ENCODE measurements at regions not wholly inside any gene's neighbourhood (a gene's known extent, or its start where the extent isn't known, plus 50 kb on each side); places are given as distances from the start of the nearest gene placed in this dataset.

DNA sequence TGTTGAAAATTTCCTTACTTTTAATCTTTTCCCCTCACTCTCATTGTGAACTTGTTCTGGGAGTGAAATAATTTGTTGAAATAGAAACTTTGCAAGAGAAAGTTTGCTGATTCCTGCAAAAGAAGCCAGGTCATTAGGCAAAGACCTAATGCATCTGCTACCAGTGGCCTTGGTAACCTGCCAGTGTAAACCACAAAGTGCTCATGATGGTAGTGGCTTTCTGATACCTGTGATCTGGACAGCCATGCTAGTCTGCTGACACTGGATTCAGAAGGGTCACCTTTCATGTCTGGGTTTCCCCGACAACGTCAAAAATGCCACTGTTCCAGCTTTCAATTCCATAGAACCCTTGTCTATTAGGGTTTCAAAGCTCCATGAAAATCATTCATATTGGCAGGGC is 123.7 kb upstream of the MCTP2 start:
- H3K27ac ChIP-seq = no peak overlapping the region
- H3K27me3 ChIP-seq (replicated peaks; ENCODE audit: insufficient read depth) = no peaks in the 10 kb centered on the region
- no peak overlapping the region for H3K4me3 ChIP-seq
- no peaks in the 10 kb centered on the region for H3K9me3 ChIP-seq
- ATAC-seq (ENCODE audit: insufficient number of reproducible peaks, low FRiP score, low read depth) = no peak
- TF ChIP-seq, protein P1, sequence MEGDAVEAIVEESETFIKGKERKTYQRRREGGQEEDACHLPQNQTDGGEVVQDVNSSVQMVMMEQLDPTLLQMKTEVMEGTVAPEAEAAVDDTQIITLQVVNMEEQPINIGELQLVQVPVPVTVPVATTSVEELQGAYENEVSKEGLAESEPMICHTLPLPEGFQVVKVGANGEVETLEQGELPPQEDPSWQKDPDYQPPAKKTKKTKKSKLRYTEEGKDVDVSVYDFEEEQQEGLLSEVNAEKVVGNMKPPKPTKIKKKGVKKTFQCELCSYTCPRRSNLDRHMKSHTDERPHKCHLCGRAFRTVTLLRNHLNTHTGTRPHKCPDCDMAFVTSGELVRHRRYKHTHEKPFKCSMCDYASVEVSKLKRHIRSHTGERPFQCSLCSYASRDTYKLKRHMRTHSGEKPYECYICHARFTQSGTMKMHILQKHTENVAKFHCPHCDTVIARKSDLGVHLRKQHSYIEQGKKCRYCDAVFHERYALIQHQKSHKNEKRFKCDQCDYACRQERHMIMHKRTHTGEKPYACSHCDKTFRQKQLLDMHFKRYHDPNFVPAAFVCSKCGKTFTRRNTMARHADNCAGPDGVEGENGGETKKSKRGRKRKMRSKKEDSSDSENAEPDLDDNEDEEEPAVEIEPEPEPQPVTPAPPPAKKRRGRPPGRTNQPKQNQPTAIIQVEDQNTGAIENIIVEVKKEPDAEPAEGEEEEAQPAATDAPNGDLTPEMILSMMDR (IDR thresholded peaks at IDR 0.05) = no peak
- DNase-seq (ENCODE audit: low spot score) = no peak
- H3K36me3 ChIP-seq = no peaks in the 10 kb centered on the region
- H3K4me1 ChIP-seq (ENCODE audit: control insufficient read depth in 1 of 2, low read depth in 2 of 2) = no peaks in the 10 kb centered on the region

DNA sequence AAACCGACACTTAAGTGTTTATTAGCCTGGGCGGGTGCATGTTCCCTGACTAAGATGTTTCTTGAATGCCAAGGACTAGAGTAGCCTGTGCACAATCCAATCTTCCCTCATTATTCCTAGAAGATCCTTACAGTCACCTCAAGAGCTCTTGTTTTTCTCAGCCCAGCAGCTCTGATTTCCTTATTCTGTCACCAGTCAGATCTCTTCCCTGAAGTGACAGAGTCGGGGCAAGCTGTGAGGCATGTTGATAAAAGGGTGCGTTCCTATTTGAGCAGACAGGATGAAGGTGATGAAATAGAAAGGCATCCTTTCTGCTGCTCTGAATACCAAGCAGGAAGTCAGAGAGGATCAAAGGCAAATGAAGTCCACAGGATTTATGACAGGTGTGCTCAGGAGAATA is 125.6 kb upstream of the MCTP2 start:
- Histone ChIP-seq H3K4me3 (no peak overlapping the region), H3K9me3 (no peaks in the 10 kb centered on the region), H3K27ac (no peak overlapping the region), H3K4me1 (ENCODE audit: control insufficient read depth in 1 of 2, low read depth in 2 of 2) (no peaks in the 10 kb centered on the region), H3K36me3 (no peaks in the 10 kb centered on the region), H3K27me3 (replicated peaks; ENCODE audit: insufficient read depth) (no peaks in the 10 kb centered on the region)
- ATAC-seq (ENCODE audit: insufficient number of reproducible peaks, low FRiP score, low read depth) = no peak
- TF ChIP-seq, protein P1 (IDR thresholded peaks at IDR 0.05) = no peak
- no peak for DNase-seq (ENCODE audit: low spot score)

DNA sequence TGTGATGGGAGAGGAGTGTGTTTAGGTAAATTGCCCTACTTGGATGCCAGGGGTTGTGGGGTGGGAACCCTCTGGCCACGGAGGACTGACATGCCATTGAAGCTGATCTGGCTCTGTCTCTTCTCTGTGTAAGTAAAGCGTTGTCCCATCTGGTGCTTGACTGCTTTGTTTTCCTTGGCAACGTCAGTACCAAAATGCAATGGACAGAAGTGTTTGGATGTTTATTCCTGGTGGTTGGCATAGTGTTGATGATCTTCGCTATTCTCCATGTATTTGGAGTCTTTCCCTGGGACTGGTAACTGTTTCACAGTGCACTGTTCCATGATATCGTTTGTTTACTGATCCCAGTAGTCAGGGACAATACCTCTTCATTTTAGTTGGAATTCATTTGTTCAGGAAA is 130.5 kb upstream of the MCTP2 start:
- Histone ChIP-seq H3K4me1 (ENCODE audit: control insufficient read depth in 1 of 2, low read depth in 2 of 2) (peaks cover 0 to 6% of the 10 kb centered on the region in 2 donors), H3K27me3 (replicated peaks; ENCODE audit: insufficient read depth) (no peaks in the 10 kb centered on the region), H3K36me3 (no peaks in the 10 kb centered on the region), H3K27ac (no peak overlapping the region), H3K4me3 (no peak overlapping the region), H3K9me3 (no peaks in the 10 kb centered on the region)
- DNase-seq (ENCODE audit: low spot score) (no peak), ATAC-seq (ENCODE audit: insufficient number of reproducible peaks, low FRiP score, low read depth) (no peak)
- TF ChIP-seq, protein P1 (IDR thresholded peaks at IDR 0.05) = no peak

DNA sequence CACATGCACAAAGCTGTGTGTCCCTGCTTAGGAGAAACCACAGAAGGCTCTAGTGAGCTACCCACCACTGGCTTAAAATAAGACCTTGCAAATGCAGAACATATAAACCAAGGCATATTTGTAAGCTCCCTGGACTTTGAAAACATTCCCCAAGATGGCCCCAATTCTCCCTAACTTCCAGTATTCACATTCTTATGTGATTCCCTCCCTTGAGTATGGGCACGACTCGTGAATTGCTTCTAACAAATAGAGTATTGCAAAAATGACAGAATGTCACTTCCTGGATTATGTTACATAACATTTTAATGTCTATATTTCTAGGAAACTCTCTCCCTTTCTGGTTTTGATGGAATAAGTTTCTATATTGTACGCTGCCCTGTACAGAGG is 131.8 kb upstream of the MCTP2 start:
- no peaks in the 10 kb centered on the region for H3K27me3 ChIP-seq (replicated peaks; ENCODE audit: insufficient read depth)
- H3K9me3 ChIP-seq = no peaks in the 10 kb centered on the region
- ATAC-seq (ENCODE audit: insufficient number of reproducible peaks, low FRiP score, low read depth) (no peak), DNase-seq (ENCODE audit: low spot score) (no peak)
- no peak overlapping the region for H3K4me3 ChIP-seq
- H3K36me3 ChIP-seq = no peaks in the 10 kb centered on the region
- TF ChIP-seq, protein P1 (IDR thresholded peaks at IDR 0.05) = no peak
- no peak overlapping the region for H3K27ac ChIP-seq
- H3K4me1 ChIP-seq (ENCODE audit: control insufficient read depth in 1 of 2, low read depth in 2 of 2) = peaks cover 0 to 6% of the 10 kb centered on the region in 2 donors

DNA sequence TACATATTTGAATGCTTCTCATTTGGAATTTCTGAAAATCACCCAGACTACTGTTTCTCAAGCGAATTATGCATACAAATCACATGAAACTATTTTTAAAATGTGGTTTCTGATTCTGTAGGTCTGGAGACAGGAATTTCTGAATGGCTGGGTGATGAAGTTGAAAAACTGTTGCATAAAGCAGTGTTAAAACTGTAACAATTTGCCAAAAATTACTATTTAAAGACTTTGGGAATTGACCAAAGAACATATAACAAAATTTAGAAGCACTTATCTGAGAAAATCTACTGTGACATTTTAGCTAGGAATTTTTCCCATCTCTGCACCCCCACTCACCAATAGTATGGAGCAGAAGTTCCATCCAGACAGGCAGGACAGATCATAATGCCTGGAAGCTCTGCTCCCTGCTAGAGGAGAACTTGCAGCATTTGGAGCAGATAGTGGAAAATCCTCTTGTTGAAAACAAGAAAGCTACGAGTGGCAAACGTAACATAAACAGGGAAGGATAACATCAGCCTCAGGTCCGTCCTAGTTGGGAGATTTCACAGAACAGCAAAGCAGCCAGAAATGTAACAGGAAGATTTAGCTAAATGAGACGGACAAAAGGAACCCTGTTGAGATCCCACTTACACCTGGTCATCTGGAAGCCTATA is 132.3 kb upstream of the MCTP2 start:
- Histone ChIP-seq H3K9me3 (no peaks in the 10 kb centered on the region), H3K4me3 (no peak overlapping the region), H3K4me1 (ENCODE audit: control insufficient read depth in 1 of 2, low read depth in 2 of 2) (peaks cover 0 to 6% of the 10 kb centered on the region in 2 donors), H3K27me3 (replicated peaks; ENCODE audit: insufficient read depth) (no peaks in the 10 kb centered on the region), H3K27ac (no peak overlapping the region), H3K36me3 (no peaks in the 10 kb centered on the region)
- TF ChIP-seq, protein P1 (IDR thresholded peaks at IDR 0.05) = no peak
- DNase-seq (ENCODE audit: low spot score) (no peak), ATAC-seq (ENCODE audit: insufficient number of reproducible peaks, low FRiP score, low read depth) (no peak)
